ENCODE measurements at regions not wholly inside any gene's neighbourhood (a gene's known extent, or its start where the extent isn't known, plus 50 kb on each side); places are given as distances from the start of the nearest gene placed in this dataset.
A peak's percentile ranks its signal among the peaks of the same experiment; 100 is the strongest.

DNA sequence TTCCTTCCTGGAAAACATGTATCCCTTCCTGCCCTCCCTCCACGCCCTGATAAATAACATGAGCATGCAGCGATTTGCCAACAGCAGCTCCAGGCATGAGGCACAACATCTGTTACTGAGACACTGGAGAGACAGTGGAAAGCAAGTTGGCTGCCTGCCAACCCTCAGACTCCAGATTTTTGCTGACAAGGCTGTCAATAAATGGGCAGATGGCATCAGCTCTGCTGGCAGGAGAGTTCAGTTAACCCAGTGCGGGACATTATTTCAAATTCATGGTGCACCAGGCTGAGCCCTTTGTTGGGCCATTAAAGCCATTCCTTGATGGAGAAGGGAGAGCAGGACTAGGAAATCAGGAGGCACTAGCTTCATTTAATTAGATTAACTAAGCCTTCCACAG lies 293.3 kb downstream of the MEX3B start:
- Histone ChIP-seq H3K4me1 (peaks cover 33% of the 10 kb centered on the region), H3K9me3 (replicated peaks) (no peaks in the 10 kb centered on the region), H3K27me3 (ENCODE audit: low read depth) (peaks cover 19% of the 10 kb centered on the region), H3K4me3 (no peak overlapping the region), H3K36me3 (no peaks in the 10 kb centered on the region), H3K27ac (replicated peaks) (no peak overlapping the region)
- TF ChIP-seq CTCF (IDR thresholded peaks at IDR 0.05; ENCODE audit: borderline replicate concordance) = no peak
- peak; percentile 59 for DNase-seq
- intact Hi-C loops (cut with micrococcal nuclease) = no loop called here

- DNase-seq = no peak
- no peak for TF ChIP-seq CTCF (IDR thresholded peaks at IDR 0.05; ENCODE audit: borderline replicate concordance)
- Histone ChIP-seq H3K4me1 (peaks cover 33% of the 10 kb centered on the region), H3K9me3 (replicated peaks) (no peaks in the 10 kb centered on the region), H3K27ac (replicated peaks) (no peak overlapping the region), H3K4me3 (no peak overlapping the region), H3K36me3 (no peaks in the 10 kb centered on the region), H3K27me3 (ENCODE audit: low read depth) (peaks cover 19% of the 10 kb centered on the region)
- intact Hi-C loops (cut with micrococcal nuclease) = no loop called here
These were observed 293.8 kb downstream of the MEX3B start for GRCh38 chr15:81751816-81752545.

GRCh38 chr15:81751256-81751655 lies 294.6 kb downstream of the MEX3B start:
- Histone ChIP-seq H3K36me3 (no peaks in the 10 kb centered on the region), H3K4me3 (no peak overlapping the region), H3K4me1 (peaks cover 33% of the 10 kb centered on the region), H3K27ac (replicated peaks) (no peak overlapping the region), H3K27me3 (ENCODE audit: low read depth) (peaks cover 25% of the 10 kb centered on the region), H3K9me3 (replicated peaks) (no peaks in the 10 kb centered on the region)
- intact Hi-C loops (cut with micrococcal nuclease) = no loop called here
- TF ChIP-seq CTCF (IDR thresholded peaks at IDR 0.05; ENCODE audit: borderline replicate concordance) = no peak
- no peak for DNase-seq

GRCh38 chr15:81749716-81750375 lies 296.0 kb downstream of the MEX3B start:
- no peak for TF ChIP-seq CTCF (IDR thresholded peaks at IDR 0.05; ENCODE audit: borderline replicate concordance)
- DNase-seq = peak; percentile 20

DNA sequence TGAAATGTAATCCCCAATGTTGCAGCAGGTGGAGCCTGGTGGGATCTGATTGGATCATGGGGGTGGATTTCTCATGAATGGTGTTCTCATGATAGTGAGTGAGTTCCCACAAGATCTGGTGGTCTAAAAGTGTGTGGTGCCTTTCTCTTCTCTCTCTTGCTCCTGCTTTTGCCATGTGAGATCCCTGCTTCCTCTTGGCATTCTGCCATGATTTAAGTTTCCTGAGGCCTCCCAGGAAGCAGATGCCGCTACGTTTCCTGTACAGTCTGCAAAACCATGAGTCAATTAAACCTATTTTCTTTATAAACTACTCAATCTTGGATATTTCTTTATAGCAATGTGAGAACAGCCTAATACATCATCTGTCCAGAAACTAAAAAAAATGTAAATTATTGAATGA lies 298.3 kb downstream of the MEX3B start:
- Histone ChIP-seq H3K27ac (replicated peaks) (no peak overlapping the region), H3K27me3 (ENCODE audit: low read depth) (peaks cover 34% of the 10 kb centered on the region), H3K4me1 (peaks cover 18% of the 10 kb centered on the region), H3K36me3 (no peaks in the 10 kb centered on the region), H3K4me3 (no peak overlapping the region), H3K9me3 (replicated peaks) (no peaks in the 10 kb centered on the region)
- no peak for TF ChIP-seq CTCF (IDR thresholded peaks at IDR 0.05; ENCODE audit: borderline replicate concordance)
- intact Hi-C loops (cut with micrococcal nuclease) = no loop called here
- no peak for DNase-seq

More at GRCh38 chr15:81749716-81750375, 296.0 kb downstream of the MEX3B start:
- intact Hi-C loops (cut with micrococcal nuclease) = no loop called here
- Histone ChIP-seq H3K4me3 (no peak overlapping the region), H3K27ac (replicated peaks) (no peak overlapping the region), H3K36me3 (no peaks in the 10 kb centered on the region), H3K9me3 (replicated peaks) (no peaks in the 10 kb centered on the region), H3K27me3 (ENCODE audit: low read depth) (peaks cover 34% of the 10 kb centered on the region), H3K4me1 (peaks cover 33% of the 10 kb centered on the region)
